ENCODE measurements at regions not wholly inside any gene's neighbourhood (a gene's known extent, or its start where the extent isn't known, plus 50 kb on each side); places are given as distances from the start of the nearest gene placed in this dataset.
A peak's percentile ranks its signal among the peaks of the same experiment; 100 is the strongest.

- Histone ChIP-seq H3K9me3 (no peaks in the 10 kb centered on the region), H3K27ac (no peak overlapping the region), H3K27me3 (peaks cover 0 to 4% (median 0%) of the 10 kb centered on the region in 7 donors), H3K36me3 (no peaks in the 10 kb centered on the region), H3K4me3 (no peak overlapping the region), H3K4me1 (peaks cover 0 to 8% (median 0%) of the 10 kb centered on the region in 9 donors)
- intact Hi-C loops (cut with DNase I): no loop called here
- no peak for TF ChIP-seq CTCF (IDR thresholded peaks at IDR 0.05)
- WGBS, 2 donors: 64 to 71% methylated on average over 4 of the region's 4 CpGs
- DNase-seq: no peak
- no peak for ATAC-seq
Observed at GRCh38 chr11:111006227-111006626, 239.3 kb upstream of the POU2AF2 start.

GRCh38 chr11:111001986-111002611, 243.4 kb upstream of the POU2AF2 start:
- intact Hi-C loops (cut with DNase I): no loop called here
- H3K9me3 ChIP-seq: no peaks in the 10 kb centered on the region
- WGBS, 2 donors: 61 to 72% methylated on average over 3 of the region's 3 CpGs
- ATAC-seq: peak in 7 of 8 donors; percentile 52 to 92 (median 71)
- H3K4me1 ChIP-seq: peaks cover 0 to 9% (median 0%) of the 10 kb centered on the region in 9 donors
- no peak for TF ChIP-seq CTCF (IDR thresholded peaks at IDR 0.05)
- no peak overlapping the region for H3K27ac ChIP-seq
- no peaks in the 10 kb centered on the region for H3K36me3 ChIP-seq
- H3K27me3 ChIP-seq: peaks cover 0 to 1% (median 0%) of the 10 kb centered on the region in 7 donors
- no peak for DNase-seq
- no peak overlapping the region for H3K4me3 ChIP-seq

GRCh38 chr11:111001081-111001430, 244.5 kb upstream of the POU2AF2 start:
- intact Hi-C loops (cut with DNase I): no loop called here
- no peak for DNase-seq
- no peak for TF ChIP-seq CTCF (IDR thresholded peaks at IDR 0.05)
- Histone ChIP-seq H3K4me1 (peaks cover 0 to 9% (median 0%) of the 10 kb centered on the region in 9 donors), H3K4me3 (no peak overlapping the region), H3K36me3 (no peaks in the 10 kb centered on the region), H3K27ac (no peak overlapping the region), H3K9me3 (no peaks in the 10 kb centered on the region), H3K27me3 (no peaks in the 10 kb centered on the region)
- 65% methylated on average over 2 of the region's 2 CpGs for WGBS, 2 donors
- ATAC-seq: peak in 3 of 8 donors; percentile 33 to 39 (median 39)

GRCh38 chr11:111000400-111001080, 245.0 kb upstream of the POU2AF2 start:
- ATAC-seq: peak in 1 of 8 donors; percentile 21
- Histone ChIP-seq H3K27ac (no peak overlapping the region), H3K36me3 (no peaks in the 10 kb centered on the region), H3K4me3 (no peak overlapping the region), H3K27me3 (no peaks in the 10 kb centered on the region), H3K4me1 (peaks cover 0 to 9% (median 0%) of the 10 kb centered on the region in 9 donors), H3K9me3 (no peaks in the 10 kb centered on the region)
- WGBS, 2 donors: 57 to 67% methylated on average over 7 of the region's 7 CpGs
- intact Hi-C loops (cut with DNase I): no loop called here
- TF ChIP-seq CTCF (IDR thresholded peaks at IDR 0.05): no peak
- no peak for DNase-seq
